NCI-H1436 (cell line): ENCODE measurements at regions not wholly inside any gene's neighbourhood (a gene's known extent, or its start where the extent isn't known, plus 50 kb on each side); places are given as distances from the start of the nearest gene placed in this dataset.
"Not testable (repeated sequence)": the region's sequence is repeated elsewhere in the genome, so short reads cannot be mapped to it uniquely, and the experiment has no call there.

Experiments used
- DNase-seq: peaks from one replicate; lab custom pipeline; 2025; lab: John Stamatoyannopoulos, UW

DNA sequence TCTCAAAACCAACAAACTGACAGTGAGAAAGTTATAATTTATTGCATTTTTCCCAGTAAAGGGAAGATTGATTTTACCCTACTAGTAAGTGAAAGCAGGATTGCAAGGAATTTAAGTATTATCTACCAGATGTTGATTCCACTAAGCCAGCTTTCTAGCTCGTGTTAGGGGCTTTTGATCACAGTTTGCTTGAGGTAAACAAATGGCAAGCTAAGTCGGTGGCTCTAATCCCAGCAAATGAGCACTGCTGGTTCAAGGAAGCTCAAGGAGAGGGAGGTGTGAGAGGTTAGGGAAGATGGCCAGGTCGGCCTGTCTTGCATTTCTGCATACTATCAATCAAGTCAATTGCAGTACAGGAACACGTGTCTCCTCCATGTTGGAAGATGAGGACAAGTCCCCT, 448.7 kb upstream of the POM121L12 start:
- DNase-seq: no peak

GRCh38 chr7:52584041-52584440, 451.4 kb upstream of the POM121L12 start:
- DNase-seq: no peak

GRCh38 chr7:52573141-52573540, 462.3 kb upstream of the POM121L12 start:
- DNase-seq: not testable (repeated sequence)

DNA sequence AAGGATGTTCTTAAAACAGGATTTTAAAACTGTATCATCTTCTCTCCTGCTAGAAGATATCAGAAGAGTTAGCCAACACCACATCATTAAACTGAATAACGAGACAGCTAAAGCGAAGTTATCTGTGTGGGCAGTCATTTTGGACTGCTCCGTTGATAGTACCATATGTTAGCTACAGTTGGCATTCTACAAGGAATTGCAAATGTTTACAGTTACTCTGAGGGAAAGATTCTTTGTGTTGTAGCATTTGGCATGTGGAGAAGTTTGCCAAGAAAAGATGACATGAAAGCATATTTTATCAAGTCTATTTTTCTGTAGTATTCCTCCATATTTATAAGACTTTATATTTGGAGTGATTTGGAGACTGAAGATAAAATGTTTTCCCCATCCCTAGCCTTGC, 464.4 kb upstream of the POM121L12 start:
- no peak for DNase-seq

GRCh38 chr7:52569151-52569550, 466.3 kb upstream of the POM121L12 start:
- no peak for DNase-seq

GRCh38 chr7:52565974-52566373, 469.5 kb upstream of the POM121L12 start:
- DNase-seq: no peak

DNA sequence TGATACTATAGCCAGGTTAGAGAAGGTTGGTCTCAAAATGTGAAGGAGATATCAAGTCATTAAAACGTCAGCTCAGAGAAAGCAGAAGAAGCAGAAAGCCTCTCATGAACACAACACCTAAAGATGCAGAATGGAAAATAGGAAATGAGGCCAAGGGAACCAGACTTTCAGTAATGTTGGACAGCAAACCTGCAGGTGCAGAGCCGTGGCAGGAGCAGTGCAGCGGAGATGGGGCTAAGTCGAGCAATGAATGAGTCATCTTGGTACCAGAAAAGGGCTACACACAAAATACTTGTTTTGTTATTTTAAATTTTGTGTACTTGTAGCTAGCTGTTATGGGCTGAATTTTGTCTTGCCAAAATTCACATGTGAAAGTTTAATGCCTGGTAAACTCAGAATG, 479.6 kb upstream of the POM121L12 start:
- DNase-seq: no peak

GRCh38 chr7:52547308-52547910, 488.0 kb upstream of the POM121L12 start:
- DNase-seq: no peak

GRCh38 chr7:52541198-52541765, 494.2 kb upstream of the POM121L12 start:
- DNase-seq: not testable (repeated sequence)

GRCh38 chr7:52540041-52540440, 495.4 kb upstream of the POM121L12 start:
- no peak for DNase-seq

- no peak for DNase-seq
Measured at GRCh38 chr7:52539414-52539813, 496.0 kb upstream of the POM121L12 start.

DNA sequence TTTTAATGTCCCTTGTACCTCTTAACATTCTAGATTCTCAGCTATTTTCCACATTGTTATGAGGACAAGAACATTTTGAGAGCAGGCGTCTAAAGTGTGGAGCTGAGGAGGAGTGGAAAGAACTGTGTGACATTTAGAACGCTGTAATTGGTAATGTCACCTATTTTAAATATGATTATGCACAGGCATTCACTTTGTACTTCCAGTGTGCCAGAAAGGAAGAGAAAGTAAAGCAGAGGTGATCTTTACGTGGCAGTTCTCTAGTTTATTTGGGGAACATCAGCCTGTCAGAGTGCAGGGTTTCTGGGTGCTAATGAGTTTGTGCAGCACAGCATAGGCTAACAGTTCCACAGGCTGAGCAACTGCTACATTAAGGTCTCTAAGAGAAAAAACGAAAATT, 498.4 kb upstream of the POM121L12 start:
- DNase-seq: no peak

GRCh38 chr7:52525772-52526341, 509.6 kb upstream of the POM121L12 start:
- no peak for DNase-seq

GRCh38 chr7:52518869-52519268, 516.6 kb upstream of the POM121L12 start:
- DNase-seq: no peak

DNA sequence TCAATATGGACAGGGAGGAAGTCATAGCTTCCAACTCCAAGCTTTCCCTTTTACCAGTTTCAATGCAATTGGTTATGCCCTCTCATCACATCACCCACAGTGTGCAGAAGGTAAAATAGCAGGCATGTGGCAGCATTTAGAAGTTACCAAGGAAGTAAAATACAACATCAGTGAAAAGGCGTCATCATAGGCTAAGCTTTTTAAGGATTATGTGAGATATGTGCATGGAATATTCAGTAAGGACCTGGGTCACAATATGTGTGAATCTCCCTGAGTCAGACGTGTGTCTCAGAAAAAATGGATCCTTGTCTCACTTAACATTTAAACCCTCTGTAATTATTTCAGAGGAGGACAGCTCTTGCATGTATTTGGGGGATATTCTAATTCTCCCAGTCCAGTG, 522.8 kb upstream of the POM121L12 start:
- no peak for DNase-seq

DNA sequence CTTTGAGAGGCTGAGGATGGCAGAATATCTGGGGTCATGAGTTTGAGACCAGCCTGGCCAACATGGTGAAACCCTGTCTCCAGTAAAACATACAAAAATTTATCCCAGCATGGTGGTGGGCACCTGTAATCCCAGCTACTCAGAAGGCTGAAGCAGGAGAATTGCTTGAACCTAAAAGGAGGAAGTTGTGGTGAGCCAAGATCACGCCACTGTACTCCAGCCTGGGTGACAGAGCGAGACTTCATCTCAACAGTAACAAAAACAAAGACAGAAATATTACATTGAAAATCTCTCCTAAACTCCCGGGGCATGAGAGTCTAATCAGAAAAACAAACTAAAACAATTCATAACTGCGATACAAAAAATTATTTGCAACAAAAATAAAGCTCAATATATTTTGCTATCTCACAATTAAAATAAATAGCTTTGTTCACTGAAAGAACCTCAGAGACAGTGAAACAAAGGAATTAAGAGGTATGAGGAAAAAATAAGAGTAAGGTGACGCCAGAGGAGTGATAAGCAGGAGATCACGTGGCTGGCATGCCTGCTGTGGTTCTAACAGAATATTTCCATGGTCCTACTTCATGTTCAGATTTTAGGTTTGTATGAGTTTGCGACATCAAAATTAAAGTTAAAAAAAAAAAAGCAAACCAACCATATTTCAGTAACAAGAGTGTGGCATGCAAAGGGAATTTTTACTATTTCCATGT, 527.7 kb upstream of the POM121L12 start:
- no peak for DNase-seq

- no peak for DNase-seq
Measured at GRCh38 chr7:52506325-52506724, 529.1 kb upstream of the POM121L12 start.

DNA sequence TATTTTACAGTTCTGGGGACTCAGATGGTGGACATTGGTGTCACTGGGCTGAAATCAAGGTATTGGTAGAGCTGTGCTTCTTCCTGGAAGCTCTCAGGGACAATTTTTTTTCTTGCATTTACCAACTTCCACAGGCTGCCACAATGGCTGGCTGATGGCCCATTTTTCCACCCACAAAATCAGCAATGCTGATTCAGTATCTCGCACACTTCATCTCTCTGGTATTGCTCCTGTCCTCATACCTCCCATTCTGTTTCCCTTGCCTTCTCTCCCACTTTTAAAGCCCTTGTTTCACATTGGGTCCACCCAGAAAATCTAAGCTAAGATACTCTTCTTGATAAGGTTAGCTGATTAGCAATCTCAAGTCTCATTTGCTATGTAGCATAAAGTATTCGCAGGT, 530.9 kb upstream of the POM121L12 start:
- DNase-seq: no peak

DNA sequence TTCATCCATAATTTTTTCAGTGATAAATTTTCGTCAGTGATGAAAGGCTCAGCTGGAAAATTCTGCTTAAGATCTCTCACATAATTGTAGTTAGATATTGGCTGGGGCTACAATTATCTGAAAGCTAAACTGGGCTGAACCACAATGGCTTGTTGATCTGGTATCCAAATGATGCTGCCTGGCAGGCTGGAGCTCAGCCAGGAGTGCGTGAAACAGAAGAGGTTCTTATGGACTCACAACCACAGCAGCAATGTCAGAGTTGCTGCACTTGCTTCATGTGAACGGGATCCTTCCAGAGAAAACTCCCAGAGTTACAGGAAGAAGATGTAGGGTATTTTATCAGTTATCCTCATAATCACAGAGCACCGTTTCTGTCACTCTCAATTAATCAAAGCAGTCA, 533.2 kb upstream of the POM121L12 start:
- DNase-seq: no peak

- DNase-seq: no peak
Measured at GRCh38 chr7:52501696-52502095, 533.7 kb upstream of the POM121L12 start.

- no peak for DNase-seq
Measured at GRCh38 chr7:52500841-52501240, 534.6 kb upstream of the POM121L12 start.

DNA sequence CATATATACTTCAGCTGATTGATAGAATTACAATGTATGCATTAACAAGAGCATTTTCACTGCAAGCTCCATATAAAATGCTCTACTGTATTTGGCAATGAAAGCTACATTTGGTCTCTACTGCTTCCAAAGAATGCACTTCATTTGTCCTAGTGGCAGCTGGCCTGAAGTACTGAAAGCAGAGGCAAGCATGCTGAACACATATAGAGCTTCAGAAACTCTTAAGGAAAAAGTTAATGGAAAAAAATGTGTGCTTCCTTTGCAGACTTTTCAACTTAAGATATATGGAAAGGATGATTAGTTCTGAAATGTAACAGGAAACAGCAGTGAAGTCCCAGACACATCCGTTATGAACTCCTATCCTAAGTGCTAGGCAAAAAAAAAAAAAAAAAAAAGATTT, 537.1 kb upstream of the POM121L12 start:
- no peak for DNase-seq

DNA sequence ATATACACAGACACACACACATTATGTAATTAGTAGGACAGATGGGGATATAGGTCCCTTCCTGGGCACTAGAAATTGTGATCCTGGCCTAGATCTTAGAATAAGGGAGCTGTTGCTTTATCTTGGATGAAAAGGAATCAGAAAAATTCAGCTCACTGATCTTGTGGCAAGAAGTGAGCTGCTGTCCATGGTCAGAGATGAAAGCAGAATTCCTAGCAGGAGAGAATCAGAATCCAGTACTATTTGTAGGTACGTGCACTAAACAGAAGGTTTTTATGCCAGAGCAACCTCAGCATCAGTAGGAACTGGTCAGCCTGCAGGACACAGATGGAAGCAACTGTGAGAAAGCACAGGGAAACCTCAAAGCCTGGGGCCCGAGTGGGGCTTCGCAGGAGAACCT, 549.2 kb upstream of the POM121L12 start:
- DNase-seq: no peak
